Cardiac fibroblast (primary cell): ENCODE measurements at regions not wholly inside any gene's neighbourhood (a gene's known extent, or its start where the extent isn't known, plus 50 kb on each side); places are given as distances from the start of the nearest gene placed in this dataset.

Experiments used
- DNase-seq, 2 donors: peaks; one replicate each; pipeline versions ENCODE4 v3.0.0 to v3.0.0-alpha.2; 2010; ENCODE audit warnings: low read depth in 2 of 2
- H3K4me3 ChIP-seq, 2 donors: replicated peaks in 1 of 2; 1 replicate in 1 of 2; 2 replicates in 1 of 2; pipeline ENCODE4 v1.5.1; 2011; ENCODE audit warnings: low read depth in 2 of 2, low read length in 2 of 2, mild to moderate bottlenecking in 2 of 2, moderate library complexity in 1 of 2
- CTCF ChIP-seq: IDR thresholded peaks from one replicate; pipeline ENCODE4 v1.5.1; 2011; ENCODE audit warnings: low read depth, mild to moderate bottlenecking, low read length, inconsistent platforms

- TF ChIP-seq CTCF = no peak
- H3K4me3 ChIP-seq = no peak overlapping the region
Measured at GRCh38 chr12:97131220-97131981, 224.3 kb downstream of the NEDD1 start.

GRCh38 chr12:97132270-97132669, 225.2 kb downstream of the NEDD1 start:
- H3K4me3 ChIP-seq = no peak overlapping the region
- TF ChIP-seq CTCF = no peak
- no peak for DNase-seq

More at GRCh38 chr12:97131220-97131981, 224.3 kb downstream of the NEDD1 start:
- no peak for DNase-seq

GRCh38 chr12:97134495-97134894, 227.4 kb downstream of the NEDD1 start:
- TF ChIP-seq CTCF = no peak
- DNase-seq = no peak
- no peak overlapping the region for H3K4me3 ChIP-seq

- TF ChIP-seq CTCF = no peak
- no peak overlapping the region for H3K4me3 ChIP-seq
- DNase-seq = no peak
Measured at GRCh38 chr12:97140355-97140754, 233.3 kb downstream of the NEDD1 start.

GRCh38 chr12:97142737-97143410, 235.8 kb downstream of the NEDD1 start:
- no peak for DNase-seq

GRCh38 chr12:97148941-97149559, 242.0 kb downstream of the NEDD1 start:
- peak; percentile 34 to 50 for DNase-seq
- H3K4me3 ChIP-seq = no peak overlapping the region
- TF ChIP-seq CTCF = peak; percentile 64

More at GRCh38 chr12:97142737-97143410, 235.8 kb downstream of the NEDD1 start:
- no peak for TF ChIP-seq CTCF
- no peak overlapping the region for H3K4me3 ChIP-seq
